ENCODE measurements at regions not wholly inside any gene's neighbourhood (a gene's known extent, or its start where the extent isn't known, plus 50 kb on each side); places are given as distances from the start of the nearest gene placed in this dataset.

DNA sequence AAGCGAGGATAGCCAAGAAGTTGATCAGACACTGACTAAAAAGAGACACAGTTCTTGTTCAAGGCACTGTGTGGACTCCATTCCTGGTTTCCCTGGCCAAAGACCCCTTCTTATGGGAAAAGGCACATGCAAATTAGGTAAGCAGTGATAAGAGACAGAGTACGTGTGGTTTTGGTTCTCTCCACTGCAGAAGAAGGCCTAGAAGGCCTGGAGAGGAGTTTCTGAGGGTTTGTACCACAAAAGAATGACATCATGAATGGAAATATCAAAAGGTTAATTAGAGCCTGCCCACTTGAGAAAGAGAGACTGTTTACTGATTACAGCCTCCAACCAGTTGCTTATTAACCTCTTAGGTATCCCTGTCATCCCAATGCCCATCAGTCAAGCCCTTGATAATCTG lies 137.5 kb downstream of the ZNF365 start:
- no peak for TF ChIP-seq POLR2AphosphoS5 (IDR thresholded peaks at IDR 0.05)
- no peak for TF ChIP-seq POLR2A (IDR thresholded peaks at IDR 0.05)

Data from breast epithelium (tissue), 3 donors.